SK-N-MC (cell line): ENCODE measurements at regions not wholly inside any gene's neighbourhood (a gene's known extent, or its start where the extent isn't known, plus 50 kb on each side); places are given as distances from the start of the nearest gene placed in this dataset.

Experiments used
- DNase-seq: peaks from one replicate; pipeline ENCODE4 v3.0.0-alpha.2; 2011; ENCODE audit warnings: low read depth, low spot score
- H3K27ac ChIP-seq: fragments of 200-600 bp; sonication (generic); 2 replicates; pipeline ENCODE4 v1.5.1; 2016; ENCODE audit warnings: mixed run types
- H3K36me3 ChIP-seq: fragments of 200-600 bp; sonication (generic); 2 replicates; pipeline ENCODE4 v1.6.1; 2017; ENCODE audit warnings: antibody characterized with exemption, low read length, mixed read lengths; ENCODE audit not compliant: insufficient read depth
- H3K4me3 ChIP-seq: fragments of 200-600 bp; sonication (generic); 2 replicates; pipeline ENCODE4 v1.5.1; 2016
- H3K9ac ChIP-seq: fragments of 200-600 bp; sonication (generic); 2 replicates; pipeline ENCODE4 v1.8.0; 2017; ENCODE audit warnings: mixed run types, mixed read lengths; ENCODE audit not compliant: insufficient read length
- H3K9me3 ChIP-seq: fragments of 200-600 bp; sonication (generic); 2 replicates; pipeline ENCODE4 v1.6.1; 2017; ENCODE audit warnings: low read depth, mild to moderate bottlenecking, antibody characterized with exemption, low read length, moderate library complexity, mixed read lengths
- EZH2 ChIP-seq: fragments of 200-600 bp; sonication (generic); IDR thresholded peaks from one replicate; pipeline ENCODE4 v1.6.1; 2017; ENCODE audit warnings: antibody characterized with exemption
- FOXP2 ChIP-seq: optimal IDR thresholded peaks from 2 replicates; pipeline ENCODE3; 2011; ENCODE audit warnings: mild to moderate bottlenecking, moderate library complexity; ENCODE audit not compliant: insufficient read depth; ENCODE audit errors: extremely low read length, control extremely low read depth
- POLR2AphosphoS5 ChIP-seq: IDR thresholded peaks from 2 replicates; pipeline ENCODE4 v1.6.1; 2012; ENCODE audit warnings: mild to moderate bottlenecking, low read depth, low read length, borderline replicate concordance

GRCh38 chr4:126427853-126428252, 1113.1 kb downstream of the FAT4 start:
- Histone ChIP-seq H3K27ac (no peak overlapping the region), H3K9ac (no peak overlapping the region), H3K9me3 (peaks cover 10% of the 10 kb centered on the region; the same call in 1 of the 2 replicates), H3K4me3 (no peak overlapping the region), H3K36me3 (peaks cover 16% of the 10 kb centered on the region)
- DNase-seq, result no peak
- TF ChIP-seq EZH2 (no peak), FOXP2 (no peak), POLR2AphosphoS5 (no peak)

- Histone ChIP-seq H3K36me3 (peaks cover 9% of the 10 kb centered on the region), H3K27ac (no peak overlapping the region), H3K4me3 (no peak overlapping the region), H3K9me3 (no peaks in the 10 kb centered on the region), H3K9ac (no peak overlapping the region)
- no peak for DNase-seq
- TF ChIP-seq FOXP2 (no peak), POLR2AphosphoS5 (no peak), EZH2 (no peak)
These were observed 1116.3 kb downstream of the FAT4 start for GRCh38 chr4:126431049-126431448.

GRCh38 chr4:126435491-126435890, 1120.7 kb downstream of the FAT4 start:
- Histone ChIP-seq H3K27ac (no peak overlapping the region), H3K36me3 (peaks cover 6% of the 10 kb centered on the region; the same call in 1 of the 2 replicates), H3K4me3 (no peak overlapping the region), H3K9ac (no peak overlapping the region), H3K9me3 (no peaks in the 10 kb centered on the region)
- TF ChIP-seq POLR2AphosphoS5 (no peak), FOXP2 (no peak), EZH2 (no peak)
- no peak for DNase-seq

GRCh38 chr4:126440297-126440696, 1125.5 kb downstream of the FAT4 start:
- Histone ChIP-seq H3K36me3 (no peaks in the 10 kb centered on the region), H3K4me3 (no peak overlapping the region), H3K9me3 (no peaks in the 10 kb centered on the region), H3K9ac (no peak overlapping the region), H3K27ac (no peak overlapping the region)
- no peak for TF ChIP-seq POLR2AphosphoS5
- no peak for TF ChIP-seq FOXP2
- no peak for TF ChIP-seq EZH2
- no peak for DNase-seq

- no peaks in the 10 kb centered on the region for H3K9me3 ChIP-seq
- H3K36me3 ChIP-seq, result no peaks in the 10 kb centered on the region; the same call in 1 of the 2 replicates
- TF ChIP-seq EZH2 (no peak), POLR2AphosphoS5 (no peak), FOXP2 (no peak)
These were observed 1126.6 kb downstream of the FAT4 start for GRCh38 chr4:126441173-126442035.

GRCh38 chr4:126445596-126445995, 1130.8 kb downstream of the FAT4 start:
- H3K36me3 ChIP-seq, result no peaks in the 10 kb centered on the region; the same call in 1 of the 2 replicates
- H3K4me3 ChIP-seq, result no peak overlapping the region
- DNase-seq, result no peak
- no peak overlapping the region for H3K27ac ChIP-seq
- no peaks in the 10 kb centered on the region for H3K9me3 ChIP-seq
- H3K9ac ChIP-seq, result no peak overlapping the region
- TF ChIP-seq FOXP2, result no peak
- TF ChIP-seq EZH2, result no peak
- no peak for TF ChIP-seq POLR2AphosphoS5

More at GRCh38 chr4:126441173-126442035, 1126.6 kb downstream of the FAT4 start:
- H3K9ac ChIP-seq, result no peak overlapping the region
- DNase-seq, result no peak
- H3K4me3 ChIP-seq, result no peak overlapping the region
- H3K27ac ChIP-seq, result no peak overlapping the region

- DNase-seq, result no peak
- no peak overlapping the region for H3K4me3 ChIP-seq
- no peak overlapping the region for H3K27ac ChIP-seq
- no peaks in the 10 kb centered on the region for H3K9me3 ChIP-seq
- TF ChIP-seq EZH2 (no peak), FOXP2 (no peak), POLR2AphosphoS5 (no peak)
- H3K36me3 ChIP-seq, result peaks cover 3% of the 10 kb centered on the region; the same call in 1 of the 2 replicates
- H3K9ac ChIP-seq, result no peak overlapping the region
These were observed 1132.2 kb downstream of the FAT4 start for GRCh38 chr4:126446917-126447316.

- Histone ChIP-seq H3K9me3 (no peaks in the 10 kb centered on the region), H3K9ac (no peak overlapping the region), H3K27ac (no peak overlapping the region), H3K4me3 (no peak overlapping the region), H3K36me3 (peaks cover 4% of the 10 kb centered on the region; the same call in 1 of the 2 replicates)
- DNase-seq, result no peak
- TF ChIP-seq FOXP2 (no peak), EZH2 (no peak), POLR2AphosphoS5 (no peak)
These were observed 1133.5 kb downstream of the FAT4 start for GRCh38 chr4:126448086-126448845.
